Loucy (cell line): ENCODE measurements at regions not wholly inside any gene's neighbourhood (a gene's known extent, or its start where the extent isn't known, plus 50 kb on each side); places are given as distances from the start of the nearest gene placed in this dataset.

Experiments
- H2AFZ ChIP-seq: fragments of 200-600 bp; sonication (generic); 2 replicates; pipeline ENCODE4 v1.6.0; 2016; ENCODE audit warnings: antibody characterized with exemption, mild to moderate bottlenecking, low read length, moderate library complexity
- H3F3A ChIP-seq: fragments of 200-600 bp; 2 replicates; pipeline ENCODE4 v1.6.0; 2016; ENCODE audit warnings: antibody characterized with exemption, low read depth, mild to moderate bottlenecking
- H3K27me3 ChIP-seq: fragments of 200-600 bp; sonication (generic); 2 replicates; pipeline ENCODE4 v1.6.1; 2014; ENCODE audit warnings: low read length, mild to moderate bottlenecking; ENCODE audit not compliant: insufficient read depth, poor library complexity, severe bottlenecking
- H3K36me3 ChIP-seq: fragments of 200-600 bp; sonication (generic); 2 replicates; pipeline ENCODE4 v1.6.1; 2016; ENCODE audit warnings: low read length; ENCODE audit not compliant: insufficient read depth
- H3K4me1 ChIP-seq: fragments of 200-600 bp; sonication (generic); 2 replicates; pipeline ENCODE4 v1.5.1; 2014; ENCODE audit warnings: low read length, mild to moderate bottlenecking; ENCODE audit not compliant: insufficient read depth, poor library complexity, severe bottlenecking
- H3K4me2 ChIP-seq: fragments of 200-600 bp; sonication (generic); 2 replicates; pipeline ENCODE4 v1.6.0; 2014; ENCODE audit warnings: antibody characterized with exemption, low read length, low read depth, mild to moderate bottlenecking; ENCODE audit not compliant: poor library complexity, severe bottlenecking
- H3K4me3 ChIP-seq: fragments of 200-600 bp; sonication (generic); 2 replicates; pipeline ENCODE4 v1.5.1; 2014; ENCODE audit warnings: low read length, mild to moderate bottlenecking, mixed read lengths; ENCODE audit not compliant: poor library complexity, severe bottlenecking
- H3K79me2 ChIP-seq: fragments of 200-600 bp; sonication (generic); 2 replicates; pipeline ENCODE4 v1.6.1; 2014; ENCODE audit warnings: low read length; ENCODE audit not compliant: insufficient read depth
- H3K9ac ChIP-seq: fragments of 200-600 bp; sonication (generic); 2 replicates; pipeline ENCODE4 v1.6.0; 2014; ENCODE audit warnings: mild to moderate bottlenecking, low read depth, low read length, moderate library complexity; ENCODE audit not compliant: poor library complexity, severe bottlenecking
- H3K9me2 ChIP-seq: fragments of 200-600 bp; sonication (generic); replicated peaks from 2 replicates; pipeline ENCODE4 v1.6.1; 2016; ENCODE audit warnings: low read depth, low read length, mixed read lengths
- H3K9me3 ChIP-seq: fragments of 200-600 bp; sonication (generic); 2 replicates; pipeline ENCODE4 v1.6.1; 2014; ENCODE audit warnings: mild to moderate bottlenecking, antibody characterized with exemption, low read length, low read depth; ENCODE audit not compliant: insufficient read depth
- H4K20me1 ChIP-seq: fragments of 200-600 bp; sonication (generic); 2 replicates; pipeline ENCODE4 v1.6.0; 2014; ENCODE audit warnings: antibody characterized with exemption, low read length, mild to moderate bottlenecking; ENCODE audit not compliant: insufficient read depth, poor library complexity, severe bottlenecking
- CTCF ChIP-seq: fragments of 200-600 bp; sonication (generic); conservative IDR thresholded peaks from 2 replicates; pipeline ENCODE4 v1.5.1; 2014; ENCODE audit warnings: mild to moderate bottlenecking, antibody characterized with exemption, low read length
- EZH2phosphoT487 ChIP-seq: fragments of 200-600 bp; IDR thresholded peaks from 2 replicates; pipeline ENCODE4 v1.6.1; 2018; ENCODE audit warnings: antibody characterized with exemption, mild to moderate bottlenecking, moderate library complexity, borderline replicate concordance

- no peaks in the 10 kb centered on the region for H3K79me2 ChIP-seq
- no peaks in the 10 kb centered on the region for H4K20me1 ChIP-seq
- no peaks in the 10 kb centered on the region for H3K36me3 ChIP-seq
- no peak for TF ChIP-seq EZH2phosphoT487
- no peak for TF ChIP-seq CTCF
- H3K4me1 ChIP-seq = peaks cover 4% of the 10 kb centered on the region
- no peak overlapping the region for H3K4me3 ChIP-seq
- H3F3A ChIP-seq = no peaks in the 10 kb centered on the region
- H3K9me2 ChIP-seq = no peaks in the 10 kb centered on the region
- no peak overlapping the region for H3K9ac ChIP-seq
- no peaks in the 10 kb centered on the region for H3K9me3 ChIP-seq
- no peaks in the 10 kb centered on the region for H3K27me3 ChIP-seq
- no peak overlapping the region for H3K4me2 ChIP-seq
- H2AFZ ChIP-seq = no peak overlapping the region
These were observed 174.1 kb upstream of the HS3ST1 start for GRCh38 chr4:11602606-11603340.

GRCh38 chr4:11599064-11599463, 170.4 kb upstream of the HS3ST1 start:
- Histone ChIP-seq H2AFZ (no peak overlapping the region), H3K4me1 (peaks cover 11% of the 10 kb centered on the region), H3K9me3 (no peaks in the 10 kb centered on the region), H3K9ac (no peak overlapping the region), H3K9me2 (no peaks in the 10 kb centered on the region), H3K4me2 (no peak overlapping the region), H3F3A (no peaks in the 10 kb centered on the region), H3K36me3 (no peaks in the 10 kb centered on the region), H3K4me3 (no peak overlapping the region), H3K27me3 (no peaks in the 10 kb centered on the region), H4K20me1 (no peaks in the 10 kb centered on the region), H3K79me2 (no peaks in the 10 kb centered on the region)
- no peak for TF ChIP-seq CTCF
- no peak for TF ChIP-seq EZH2phosphoT487

- no peaks in the 10 kb centered on the region for H4K20me1 ChIP-seq
- no peak for TF ChIP-seq CTCF
- TF ChIP-seq EZH2phosphoT487 = no peak
- H3K9me2 ChIP-seq = no peaks in the 10 kb centered on the region
- no peaks in the 10 kb centered on the region for H3K36me3 ChIP-seq
- H3K9me3 ChIP-seq = no peaks in the 10 kb centered on the region
- no peaks in the 10 kb centered on the region for H3F3A ChIP-seq
- H3K9ac ChIP-seq = no peak overlapping the region
- no peak overlapping the region for H3K4me2 ChIP-seq
- no peaks in the 10 kb centered on the region for H3K27me3 ChIP-seq
- peaks cover 11% of the 10 kb centered on the region for H3K4me1 ChIP-seq
- no peaks in the 10 kb centered on the region for H3K79me2 ChIP-seq
- H2AFZ ChIP-seq = no peak overlapping the region
- no peak overlapping the region for H3K4me3 ChIP-seq
These were observed 169.9 kb upstream of the HS3ST1 start for GRCh38 chr4:11598591-11598990.
